NCI-H345 treated with DMSO at 0.1 percent for 48 hours (cell line): ENCODE measurements at regions not wholly inside any gene's neighbourhood (a gene's known extent, or its start where the extent isn't known, plus 50 kb on each side); places are given as distances from the start of the nearest gene placed in this dataset.
A peak's percentile ranks its signal among the peaks of the same experiment; 100 is the strongest.

ENCODE experiments used
- DNase-seq: peaks from one replicate; lab custom pipeline; 2025; ENCODE audit not compliant: unreplicated experiment; lab: John Stamatoyannopoulos, UW

GRCh38 chr11:31910950-31911576, 99.9 kb upstream of the PAX6 start:
- DNase-seq = no peak

- no peak for DNase-seq
These were observed 92.3 kb upstream of the PAX6 start for GRCh38 chr11:31903225-31904074.

- DNase-seq = no peak
These were observed 91.6 kb upstream of the PAX6 start for GRCh38 chr11:31902706-31903105.

- no peak for DNase-seq
These were observed 84.8 kb upstream of the PAX6 start for GRCh38 chr11:31895926-31896325.

GRCh38 chr11:31887180-31887579, 76.1 kb upstream of the PAX6 start:
- no peak for DNase-seq

- DNase-seq = no peak
These were observed 73.0 kb upstream of the PAX6 start for GRCh38 chr11:31884080-31884479.

- no peak for DNase-seq
These were observed 72.3 kb upstream of the PAX6 start for GRCh38 chr11:31883435-31883834.

- no peak for DNase-seq
These were observed 71.8 kb upstream of the PAX6 start for GRCh38 chr11:31882951-31883392.

GRCh38 chr11:31881825-31882224, 70.7 kb upstream of the PAX6 start:
- DNase-seq = no peak

- DNase-seq = no peak
These were observed 68.6 kb upstream of the PAX6 start for GRCh38 chr11:31879681-31880080.

GRCh38 chr11:31877863-31878262, 66.7 kb upstream of the PAX6 start:
- DNase-seq = no peak

- DNase-seq = no peak
These were observed 66.0 kb upstream of the PAX6 start for GRCh38 chr11:31877083-31877482.

GRCh38 chr11:31875866-31876560, 64.9 kb upstream of the PAX6 start:
- DNase-seq = no peak

GRCh38 chr11:31874631-31875191, 63.6 kb upstream of the PAX6 start:
- DNase-seq = no peak

- DNase-seq = no peak
These were observed 62.0 kb upstream of the PAX6 start for GRCh38 chr11:31873124-31873523.

- DNase-seq = no peak
These were observed 60.9 kb upstream of the PAX6 start for GRCh38 chr11:31872076-31872443.

GRCh38 chr11:31871310-31872075, 60.4 kb upstream of the PAX6 start:
- DNase-seq = no peak

GRCh38 chr11:31870609-31871309, 59.6 kb upstream of the PAX6 start:
- peak; percentile 29 for DNase-seq

- no peak for DNase-seq
These were observed 58.9 kb upstream of the PAX6 start for GRCh38 chr11:31869986-31870385.

- no peak for DNase-seq
These were observed 54.6 kb upstream of the PAX6 start for GRCh38 chr11:31865606-31866300.
